Loucy (cell line): ENCODE measurements at regions not wholly inside any gene's neighbourhood (a gene's known extent, or its start where the extent isn't known, plus 50 kb on each side); places are given as distances from the start of the nearest gene placed in this dataset.

ENCODE experiments used
- H2AFZ ChIP-seq: fragments of 200-600 bp; sonication (generic); 2 replicates; pipeline ENCODE4 v1.6.0; 2016; ENCODE audit warnings: antibody characterized with exemption, mild to moderate bottlenecking, low read length, moderate library complexity
- H3F3A ChIP-seq: fragments of 200-600 bp; 2 replicates; pipeline ENCODE4 v1.6.0; 2016; ENCODE audit warnings: antibody characterized with exemption, low read depth, mild to moderate bottlenecking
- H3K27me3 ChIP-seq: fragments of 200-600 bp; sonication (generic); 2 replicates; pipeline ENCODE4 v1.6.1; 2014; ENCODE audit warnings: low read length, mild to moderate bottlenecking; ENCODE audit not compliant: insufficient read depth, poor library complexity, severe bottlenecking
- H3K36me3 ChIP-seq: fragments of 200-600 bp; sonication (generic); 2 replicates; pipeline ENCODE4 v1.6.1; 2016; ENCODE audit warnings: low read length; ENCODE audit not compliant: insufficient read depth
- H3K4me1 ChIP-seq: fragments of 200-600 bp; sonication (generic); 2 replicates; pipeline ENCODE4 v1.5.1; 2014; ENCODE audit warnings: low read length, mild to moderate bottlenecking; ENCODE audit not compliant: insufficient read depth, poor library complexity, severe bottlenecking
- H3K4me2 ChIP-seq: fragments of 200-600 bp; sonication (generic); 2 replicates; pipeline ENCODE4 v1.6.0; 2014; ENCODE audit warnings: antibody characterized with exemption, low read length, low read depth, mild to moderate bottlenecking; ENCODE audit not compliant: poor library complexity, severe bottlenecking
- H3K4me3 ChIP-seq: fragments of 200-600 bp; sonication (generic); 2 replicates; pipeline ENCODE4 v1.5.1; 2014; ENCODE audit warnings: low read length, mild to moderate bottlenecking, mixed read lengths; ENCODE audit not compliant: poor library complexity, severe bottlenecking
- H3K79me2 ChIP-seq: fragments of 200-600 bp; sonication (generic); 2 replicates; pipeline ENCODE4 v1.6.1; 2014; ENCODE audit warnings: low read length; ENCODE audit not compliant: insufficient read depth
- H3K9ac ChIP-seq: fragments of 200-600 bp; sonication (generic); 2 replicates; pipeline ENCODE4 v1.6.0; 2014; ENCODE audit warnings: mild to moderate bottlenecking, low read depth, low read length, moderate library complexity; ENCODE audit not compliant: poor library complexity, severe bottlenecking
- H3K9me2 ChIP-seq: fragments of 200-600 bp; sonication (generic); replicated peaks from 2 replicates; pipeline ENCODE4 v1.6.1; 2016; ENCODE audit warnings: low read depth, low read length, mixed read lengths
- H3K9me3 ChIP-seq: fragments of 200-600 bp; sonication (generic); 2 replicates; pipeline ENCODE4 v1.6.1; 2014; ENCODE audit warnings: mild to moderate bottlenecking, antibody characterized with exemption, low read length, low read depth; ENCODE audit not compliant: insufficient read depth
- H4K20me1 ChIP-seq: fragments of 200-600 bp; sonication (generic); 2 replicates; pipeline ENCODE4 v1.6.0; 2014; ENCODE audit warnings: antibody characterized with exemption, low read length, mild to moderate bottlenecking; ENCODE audit not compliant: insufficient read depth, poor library complexity, severe bottlenecking
- CTCF ChIP-seq: fragments of 200-600 bp; sonication (generic); conservative IDR thresholded peaks from 2 replicates; pipeline ENCODE4 v1.5.1; 2014; ENCODE audit warnings: mild to moderate bottlenecking, antibody characterized with exemption, low read length
- EZH2phosphoT487 ChIP-seq: fragments of 200-600 bp; IDR thresholded peaks from 2 replicates; pipeline ENCODE4 v1.6.1; 2018; ENCODE audit warnings: antibody characterized with exemption, mild to moderate bottlenecking, moderate library complexity, borderline replicate concordance

GRCh38 chr1:68570871-68571270, 74.0 kb upstream of the DEPDC1 start:
- Histone ChIP-seq H3K4me2 (no peak overlapping the region), H3K4me1 (no peaks in the 10 kb centered on the region), H4K20me1 (no peaks in the 10 kb centered on the region), H3K9ac (no peak overlapping the region), H3K9me3 (no peaks in the 10 kb centered on the region), H3K9me2 (no peaks in the 10 kb centered on the region), H3K27me3 (no peaks in the 10 kb centered on the region), H2AFZ (no peak overlapping the region), H3K79me2 (no peaks in the 10 kb centered on the region), H3K36me3 (no peaks in the 10 kb centered on the region), H3K4me3 (no peak overlapping the region), H3F3A (no peaks in the 10 kb centered on the region)
- no peak for TF ChIP-seq CTCF
- no peak for TF ChIP-seq EZH2phosphoT487

GRCh38 chr1:68571454-68572235, 74.8 kb upstream of the DEPDC1 start:
- no peaks in the 10 kb centered on the region for H3F3A ChIP-seq
- no peak overlapping the region for H3K4me2 ChIP-seq
- no peak overlapping the region for H2AFZ ChIP-seq
- no peaks in the 10 kb centered on the region for H3K27me3 ChIP-seq
- no peaks in the 10 kb centered on the region for H3K36me3 ChIP-seq
- no peaks in the 10 kb centered on the region for H4K20me1 ChIP-seq
- no peaks in the 10 kb centered on the region for H3K4me1 ChIP-seq
- no peak for TF ChIP-seq CTCF
- no peak for TF ChIP-seq EZH2phosphoT487
- no peak overlapping the region for H3K9ac ChIP-seq
- no peaks in the 10 kb centered on the region for H3K79me2 ChIP-seq
- no peak overlapping the region for H3K4me3 ChIP-seq
- no peaks in the 10 kb centered on the region for H3K9me2 ChIP-seq
- H3K9me3 ChIP-seq, result no peaks in the 10 kb centered on the region

- Histone ChIP-seq H3K4me2 (no peak overlapping the region), H3K9me2 (no peaks in the 10 kb centered on the region), H3F3A (no peaks in the 10 kb centered on the region), H3K27me3 (no peaks in the 10 kb centered on the region), H3K9ac (no peak overlapping the region), H3K4me3 (no peak overlapping the region), H4K20me1 (no peaks in the 10 kb centered on the region), H3K9me3 (no peaks in the 10 kb centered on the region), H2AFZ (no peak overlapping the region), H3K36me3 (no peaks in the 10 kb centered on the region), H3K4me1 (no peaks in the 10 kb centered on the region), H3K79me2 (no peaks in the 10 kb centered on the region)
- TF ChIP-seq CTCF (no peak), EZH2phosphoT487 (no peak)
These were observed 88.5 kb upstream of the DEPDC1 start for GRCh38 chr1:68585351-68585750.
